Upper lobe of left lung (tissue), 4 donors: ENCODE measurements at regions not wholly inside any gene's neighbourhood (a gene's known extent, or its start where the extent isn't known, plus 50 kb on each side); places are given as distances from the start of the nearest gene placed in this dataset.

Experiments
- CTCF ChIP-seq, 6 experiments: fragments of 450-650 bp in 4 of 6; fragments of 200-600 bp in 2 of 6; sonication (generic) in 2 of 6; IDR thresholded peaks; one replicate each; pipeline ENCODE4 v1.5.1; 2016 to 2019; ENCODE audit warnings: antibody characterized with exemption in 6 of 6
- EP300 ChIP-seq, 4 donors: sonication (generic); formaldehyde crosslinking; IDR thresholded peaks; one replicate each; pipeline ENCODE4 v1.5.1; 2017; ENCODE audit warnings: antibody characterized with exemption in 4 of 4, control low read depth in 2 of 4

- no peak for TF ChIP-seq EP300 (IDR thresholded peaks at IDR 0.05)
- TF ChIP-seq CTCF (IDR thresholded peaks at IDR 0.05): no peak
These were observed 67.2 kb upstream of the SATB2 start for GRCh38 chr2:199524689-199525574.
